Esophagus muscularis mucosa (tissue), 3 donors: ENCODE measurements at regions not wholly inside any gene's neighbourhood (a gene's known extent, or its start where the extent isn't known, plus 50 kb on each side); places are given as distances from the start of the nearest gene placed in this dataset.

ENCODE experiments used
- CTCF ChIP-seq, 3 experiments: fragments of 200-600 bp in 2 of 3; fragments of 450-650 bp in 1 of 3; sonication (generic) in 2 of 3; IDR thresholded peaks; one replicate each; pipeline ENCODE4 v1.5.1; 2017 to 2019; ENCODE audit warnings: antibody characterized with exemption in 3 of 3, mild to moderate bottlenecking in 2 of 3, moderate library complexity in 1 of 3
- POLR2AphosphoS5 ChIP-seq, 2 donors: sonication (generic); formaldehyde crosslinking; IDR thresholded peaks; one replicate each; pipeline ENCODE4 v1.6.1; 2017; ENCODE audit warnings: antibody characterized with exemption in 2 of 2

GRCh38 chr1:5727871-5728643 lies 264.2 kb downstream of the NPHP4 start:
- TF ChIP-seq CTCF (IDR thresholded peaks at IDR 0.05) (no peak), POLR2AphosphoS5 (IDR thresholded peaks at IDR 0.05) (no peak)
